EL (cell line): ENCODE measurements at regions not wholly inside any gene's neighbourhood (a gene's known extent, or its start where the extent isn't known, plus 50 kb on each side); places are given as distances from the start of the nearest gene placed in this dataset.

Source experiments
- DNase-seq: peaks from one replicate; pipeline ENCODE4 v3.0.0-alpha.2; 2016

- no peak for DNase-seq
Observed at GRCh38 chr7:30212701-30213111, 71.7 kb upstream of the ZNRF2 start.

DNA sequence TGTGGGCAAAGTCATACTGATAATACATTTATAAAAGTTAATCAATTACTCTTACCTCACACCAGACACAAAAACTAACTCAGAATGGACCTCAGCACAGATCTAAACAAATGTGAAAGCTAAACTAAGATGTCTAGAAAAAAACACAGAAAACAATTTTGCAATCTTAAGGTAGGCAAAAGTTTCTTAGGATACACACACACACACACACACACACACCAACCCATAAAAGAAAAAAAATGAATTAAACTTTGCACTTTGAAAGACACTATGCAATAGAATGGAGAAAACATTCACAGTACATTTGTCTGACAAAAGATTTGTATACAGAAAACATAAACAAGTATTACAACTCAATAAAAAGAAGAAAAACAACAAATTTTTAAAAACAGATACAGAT lies 70.8 kb upstream of the ZNRF2 start:
- no peak for DNase-seq

DNA sequence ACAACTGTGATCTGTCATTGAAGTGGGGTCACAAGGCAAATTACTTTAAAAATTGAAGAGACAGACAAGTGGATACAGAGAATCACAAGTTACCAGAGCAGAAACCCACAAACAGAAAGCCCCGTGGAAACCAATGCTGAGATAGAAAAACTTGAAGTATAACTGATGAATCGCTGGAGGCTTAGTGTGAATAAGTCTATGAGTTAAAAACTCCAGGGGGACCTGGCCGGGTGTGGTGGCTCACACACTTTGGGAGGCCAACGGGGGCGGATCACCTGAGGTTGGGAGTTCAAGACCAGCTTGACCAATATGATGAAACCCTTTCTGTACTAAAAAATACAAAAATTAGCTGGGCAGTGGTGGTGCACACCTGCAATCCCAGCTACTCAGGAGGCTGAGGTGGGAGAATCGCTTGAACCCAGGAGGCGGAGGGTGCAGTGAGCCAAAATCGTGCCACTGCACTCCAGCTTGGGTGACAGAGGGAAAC lies 69.7 kb upstream of the ZNRF2 start:
- no peak for DNase-seq

GRCh38 chr7:30221764-30222163 lies 62.6 kb upstream of the ZNRF2 start:
- DNase-seq: no peak

GRCh38 chr7:30222515-30223215 lies 61.7 kb upstream of the ZNRF2 start:
- DNase-seq: no peak

GRCh38 chr7:30223896-30224295 lies 60.5 kb upstream of the ZNRF2 start:
- no peak for DNase-seq

- DNase-seq: peak; percentile 41
Observed at GRCh38 chr7:30224511-30225062, 59.8 kb upstream of the ZNRF2 start.

DNA sequence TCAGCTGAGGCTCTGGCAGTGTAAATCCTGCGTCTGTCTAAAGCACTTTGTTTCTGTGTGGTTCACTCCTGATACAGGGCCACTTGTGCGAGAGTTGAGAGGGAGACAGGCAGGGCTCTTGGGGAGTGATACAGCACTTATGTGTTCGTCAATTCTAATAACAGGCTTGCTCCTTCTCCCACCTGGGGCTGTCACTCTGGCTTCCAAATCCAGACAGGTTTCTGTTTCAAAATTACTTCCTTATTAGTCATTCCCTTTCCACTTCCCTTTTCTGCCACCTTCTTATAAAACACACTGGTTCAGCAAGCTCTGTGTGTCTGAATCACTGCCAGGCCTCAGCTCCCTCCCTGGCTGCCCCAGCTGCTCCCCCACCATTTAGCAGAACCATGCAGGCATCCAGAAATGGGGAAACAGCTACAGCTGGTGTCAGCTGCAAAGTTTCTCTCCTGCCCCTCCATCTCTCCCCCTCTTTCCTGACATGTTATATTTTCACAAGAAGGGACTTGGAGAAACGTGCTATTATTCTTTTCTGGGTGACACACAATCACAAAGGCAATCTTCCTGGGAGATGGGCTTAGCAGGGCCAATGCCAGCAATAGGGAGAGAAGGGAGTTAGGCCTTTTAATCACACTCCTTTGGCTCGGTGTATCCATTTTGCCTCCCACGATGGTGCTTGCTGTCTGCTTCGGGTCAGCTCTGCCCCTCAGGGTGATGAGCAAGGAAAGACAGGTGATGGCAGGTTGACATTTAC lies 58.4 kb upstream of the ZNRF2 start:
- DNase-seq: peak; percentile 41

DNA sequence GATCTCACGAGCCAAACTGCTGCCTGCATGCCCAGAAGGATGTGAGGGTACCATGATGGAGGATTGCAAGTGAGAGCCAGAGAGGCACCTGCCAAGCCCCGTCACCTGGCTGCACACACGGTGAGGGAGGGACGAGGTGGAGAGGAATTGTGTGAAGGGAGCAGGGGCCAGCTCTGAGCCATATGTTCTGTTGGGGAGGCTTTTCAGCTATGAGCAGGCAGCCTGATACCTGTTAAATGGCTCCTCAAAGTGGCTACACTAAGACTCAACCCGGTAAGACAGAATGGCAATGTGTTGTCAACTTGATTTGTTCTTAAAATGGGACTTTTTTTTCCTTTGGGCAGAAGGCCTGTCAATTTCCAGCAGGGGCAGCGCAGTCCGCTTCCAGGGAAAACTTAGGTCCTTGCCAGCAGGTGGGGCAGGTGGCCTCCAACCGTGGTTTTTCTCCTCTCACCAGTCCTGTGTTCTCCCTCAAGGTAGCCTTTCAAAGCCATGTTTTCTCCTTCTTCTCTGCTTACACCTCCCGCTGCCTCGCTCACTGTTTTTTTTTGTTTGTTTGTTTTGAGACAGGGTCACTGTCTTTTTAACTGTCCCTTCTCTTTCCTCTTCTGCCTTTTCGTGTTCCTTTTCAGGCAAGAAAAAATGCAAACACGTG lies 57.7 kb upstream of the ZNRF2 start:
- DNase-seq: no peak

- no peak for DNase-seq
Observed at GRCh38 chr7:30231271-30231670, 53.1 kb upstream of the ZNRF2 start.

- DNase-seq: no peak
Observed at GRCh38 chr7:30232391-30232790, 52.0 kb upstream of the ZNRF2 start.
